MCF 10A (cell line): ENCODE measurements at regions not wholly inside any gene's neighbourhood (a gene's known extent, or its start where the extent isn't known, plus 50 kb on each side); places are given as distances from the start of the nearest gene placed in this dataset.
A peak's percentile ranks its signal among the peaks of the same experiment; 100 is the strongest.

Experiments used
- BruUV-seq: library from RNA; stranded (reverse); fragments of 400-500 nt; replicated peaks from 2 replicates; lab custom pipeline; 2021; lab: Mats Ljungman, UMichigan
- CTCF ChIA-PET: fragments of 300-600 bp; sonication (Branson Sonifier 250); formaldehyde crosslinking; extraction: SDS; loops from one replicate; lab custom pipeline; 2021; ENCODE audit warnings: antibody characterized with exemption, inconsistent platforms; lab: Yijun Ruan, JAX
- POLR2A ChIA-PET: fragments of 300-600, 350-650 bp; sonication (Branson Sonifier 250); formaldehyde crosslinking; extraction: SDS; loops from one replicate; lab custom pipeline; 2020; ENCODE audit warnings: antibody characterized with exemption, inconsistent platforms; lab: Yijun Ruan, JAX
- DNase-seq: peaks from one replicate; pipeline ENCODE4 v3.0.0-alpha.2; 2018; ENCODE audit not compliant: unreplicated experiment
- H3K27ac Mint-ChIP-seq: one replicate; pipeline ENCODE4 v1.8.0; 2022; ENCODE audit warnings: mild to moderate bottlenecking, low read depth, mixed read lengths; ENCODE audit not compliant: unreplicated experiment
- H3K27me3 Mint-ChIP-seq: one replicate; pipeline ENCODE4 v1.8.0; 2022; ENCODE audit warnings: mixed read lengths; ENCODE audit not compliant: insufficient read depth, unreplicated experiment
- H3K36me3 Mint-ChIP-seq: one replicate; pipeline ENCODE4 v1.8.0; 2022; ENCODE audit warnings: mild to moderate bottlenecking, moderate library complexity, mixed read lengths; ENCODE audit not compliant: insufficient read depth, unreplicated experiment
- H3K4me1 Mint-ChIP-seq: one replicate; pipeline ENCODE4 v1.8.0; 2022; ENCODE audit warnings: mixed read lengths; ENCODE audit not compliant: insufficient read depth, unreplicated experiment
- H3K4me3 Mint-ChIP-seq: one replicate; pipeline ENCODE4 v1.8.0; 2022; ENCODE audit warnings: mild to moderate bottlenecking, moderate library complexity, mixed read lengths; ENCODE audit not compliant: unreplicated experiment
- H3K9me3 Mint-ChIP-seq: one replicate; pipeline ENCODE4 v1.8.0; 2022; ENCODE audit warnings: mixed read lengths; ENCODE audit not compliant: unreplicated experiment
- CTCF ChIP-seq: fragments of 200-600 bp; IDR thresholded peaks from one replicate; pipeline ENCODE4 v1.8.0; 2022; ENCODE audit warnings: antibody characterized with exemption, mild to moderate bottlenecking; ENCODE audit not compliant: unreplicated experiment
- intact Hi-C: fragments of 100-400 bp; cut with micrococcal nuclease; formaldehyde crosslinking; loops from 2 replicates; pipeline ENCODE4 v1.14.1; 2022

GRCh38 chr1:201754353-201754752 lies 74.6 kb upstream of the IPO9 start:
- DNase-seq = peak; percentile 46
- POLR2A ChIA-PET = interaction anchor here (0.5 to 2.9 kb wide), 4 partner anchors 11 to 268 kb away, joined by 3 to 19 read pairs (median 4); no protein-coding TSS in a partner anchor
- BruUV-seq = no TSS peak
- H3K27ac Mint-ChIP-seq = no peak overlapping the region
- intact Hi-C loops = loop anchor here (5.0 kb wide), 1 partner anchor 42 kb away; no protein-coding TSS in a partner anchor
- no peak for TF ChIP-seq CTCF
- no peaks in the 10 kb centered on the region for H3K9me3 Mint-ChIP-seq
- CTCF ChIA-PET = interaction anchor here (1.1 to 3.5 kb wide), 2 partner anchors 39 to 44 kb away, joined by 4 to 31 read pairs; no protein-coding TSS in a partner anchor
- H3K36me3 Mint-ChIP-seq = no peaks in the 10 kb centered on the region
- no peak overlapping the region for H3K4me3 Mint-ChIP-seq
- H3K4me1 Mint-ChIP-seq = peaks cover 63% of the 10 kb centered on the region
- H3K27me3 Mint-ChIP-seq = no peaks in the 10 kb centered on the region

- no peak for DNase-seq
- H3K4me1 Mint-ChIP-seq = peaks cover 54% of the 10 kb centered on the region
- no peak for TF ChIP-seq CTCF
- H3K4me3 Mint-ChIP-seq = no peak overlapping the region
- H3K9me3 Mint-ChIP-seq = no peaks in the 10 kb centered on the region
- CTCF ChIA-PET = interaction anchor here (0.6 to 43.4 kb wide), 3 partner anchors 30 to 40 kb away, joined by 5 to 1744 read pairs (median 61); no protein-coding TSS in a partner anchor
- peak overlapping the region; percentile 4 for H3K27ac Mint-ChIP-seq
- no peaks in the 10 kb centered on the region for H3K36me3 Mint-ChIP-seq
- intact Hi-C loops = no loop called here
- no peaks in the 10 kb centered on the region for H3K27me3 Mint-ChIP-seq
- POLR2A ChIA-PET = interaction anchor here (1.3 to 2.5 kb wide), 3 partner anchors 9 to 42 kb away, joined by 3 to 13 read pairs (median 3); no protein-coding TSS in a partner anchor
- no TSS peak for BruUV-seq
Measured at GRCh38 chr1:201755200-201755599, 73.8 kb upstream of the IPO9 start.

DNA sequence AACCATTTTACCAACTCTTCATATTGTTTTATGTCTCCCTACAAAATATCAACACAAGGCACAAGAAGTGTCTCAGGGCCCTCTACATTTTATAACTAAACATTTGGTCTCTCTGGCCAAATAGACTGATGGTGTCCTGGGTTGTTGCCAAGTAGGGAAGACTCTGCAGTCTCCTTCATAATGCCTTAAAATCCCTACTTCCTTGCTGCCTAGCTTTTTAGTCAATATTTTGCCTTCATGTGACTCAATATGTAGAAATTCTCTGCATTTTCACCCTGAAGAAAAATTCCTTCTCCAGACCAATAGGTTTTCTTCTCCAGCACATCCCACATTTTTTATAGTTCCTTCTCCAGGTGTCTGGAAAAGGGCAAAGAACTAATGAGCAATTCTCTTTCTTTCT lies 72.6 kb upstream of the IPO9 start:
- no peak for TF ChIP-seq CTCF
- intact Hi-C loops = no loop called here
- DNase-seq = no peak
- no peaks in the 10 kb centered on the region for H3K9me3 Mint-ChIP-seq
- H3K36me3 Mint-ChIP-seq = no peaks in the 10 kb centered on the region
- no TSS peak for BruUV-seq
- no peaks in the 10 kb centered on the region for H3K27me3 Mint-ChIP-seq
- CTCF ChIA-PET = interaction anchor here (1.6 to 43.4 kb wide), 3 partner anchors 18 to 42 kb away, joined by 4 to 1744 read pairs (median 61); no protein-coding TSS in a partner anchor
- peaks cover 42% of the 10 kb centered on the region for H3K4me1 Mint-ChIP-seq
- H3K4me3 Mint-ChIP-seq = no peak overlapping the region
- no peak overlapping the region for H3K27ac Mint-ChIP-seq
- POLR2A ChIA-PET = interaction anchor here (0.6 to 2.5 kb wide), 5 partner anchors 8 to 73 kb away, joined by 3 to 13 read pairs (median 3); partner anchors contain the start of gene IPO9

DNA sequence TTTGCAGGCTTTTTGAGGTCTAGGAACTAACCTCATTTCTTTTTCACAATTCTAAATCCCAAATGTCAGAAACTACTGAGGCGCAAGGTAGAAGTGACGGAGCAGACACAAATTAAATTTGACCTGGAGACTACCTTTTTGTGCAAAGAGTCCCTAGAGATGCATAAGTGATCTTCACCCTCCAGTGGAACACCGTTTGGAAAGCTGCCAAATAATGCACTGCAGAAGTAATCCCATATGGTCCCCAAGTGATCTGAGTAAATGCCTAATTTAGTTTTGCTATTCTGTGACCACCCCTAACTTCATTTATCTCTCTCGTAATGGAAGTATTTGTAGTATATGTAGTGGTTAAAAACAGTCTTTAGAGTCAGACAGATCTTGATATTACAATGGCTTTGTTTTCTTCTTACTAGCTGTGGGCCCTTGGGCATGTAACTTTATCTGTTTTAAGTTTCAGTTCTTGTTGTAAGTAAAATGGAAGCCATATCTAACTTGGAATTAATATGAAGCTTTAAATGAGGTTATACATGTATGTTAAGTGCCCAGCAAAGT lies 70.4 kb upstream of the IPO9 start:
- ChIA-PET POLR2A (interaction anchor here (0.7 to 4.4 kb wide), 9 partner anchors 15 to 202 kb away, joined by 3 to 18 read pairs (median 3); no protein-coding TSS in a partner anchor), CTCF (interaction anchor here (0.6 to 43.4 kb wide), 6 partner anchors 16 to 731 kb away, joined by 3 to 1744 read pairs (median 4); no protein-coding TSS in a partner anchor)
- intact Hi-C loops = no loop called here
- no peaks in the 10 kb centered on the region for H3K9me3 Mint-ChIP-seq
- H3K27ac Mint-ChIP-seq = no peak overlapping the region
- no TSS peak for BruUV-seq
- TF ChIP-seq CTCF = no peak
- H3K4me3 Mint-ChIP-seq = no peak overlapping the region
- H3K36me3 Mint-ChIP-seq = peaks cover 3% of the 10 kb centered on the region
- H3K4me1 Mint-ChIP-seq = peaks cover 41% of the 10 kb centered on the region
- no peak for DNase-seq
- H3K27me3 Mint-ChIP-seq = no peaks in the 10 kb centered on the region
